IMR-90 (cell line): ENCODE measurements at regions not wholly inside any gene's neighbourhood (a gene's known extent, or its start where the extent isn't known, plus 50 kb on each side); places are given as distances from the start of the nearest gene placed in this dataset.

ENCODE experiments used
- ATAC-seq: fragments of 200-7000 bp; cut with Tn5 transposase; 2 replicates; pipeline ENCODE4 v1.9.1; 2020; ENCODE audit warnings: low read depth, mild to moderate bottlenecking, moderate library complexity
- BruUV-seq: library from RNA; stranded (reverse); fragments of 400-500 nt; replicated peaks from 2 replicates; lab custom pipeline; 2021; lab: Mats Ljungman, UMichigan
- CTCF ChIA-PET: fragments of 300-600 bp; formaldehyde crosslinking; extraction: SDS; loops from one replicate; lab custom pipeline; 2021; ENCODE audit warnings: antibody characterized with exemption; lab: Yijun Ruan, JAX
- POLR2A ChIA-PET: fragments of 300-600 bp; sonication (Branson Sonifier 250); formaldehyde crosslinking; loops from one replicate; lab custom pipeline; 2022; ENCODE audit warnings: antibody characterized with exemption; ENCODE audit not compliant: unreplicated experiment; lab: Charles Lee
- DNase-seq: peaks from one replicate; pipeline ENCODE4 v3.0.0; 2013
- H2AFZ ChIP-seq: replicated peaks from 2 replicates; pipeline ENCODE3; 2013; ENCODE audit warnings: low read length, mild to moderate bottlenecking; ENCODE audit not compliant: poor library complexity
- H2AK5ac ChIP-seq: 2 replicates; pipeline ENCODE4 v1.6.1; 2013; ENCODE audit warnings: low read depth, low read length, inconsistent platforms
- H2AK9ac ChIP-seq: replicated peaks from 2 replicates; pipeline ENCODE3; 2013; ENCODE audit warnings: mild to moderate bottlenecking, low read depth, low read length, moderate library complexity; ENCODE audit not compliant: poor library complexity
- H2BK120ac ChIP-seq: 2 replicates; pipeline ENCODE4 v1.6.1; 2013; ENCODE audit warnings: low read depth, low read length, inconsistent platforms
- H2BK15ac ChIP-seq: 3 replicates; pipeline ENCODE4 v1.6.1; 2013; ENCODE audit warnings: low read depth, low read length, inconsistent platforms
- H2BK20ac ChIP-seq: 2 replicates; pipeline ENCODE4 v1.6.1; 2013; ENCODE audit warnings: low read depth, mild to moderate bottlenecking, inconsistent platforms, low read length, moderate library complexity
- H2BK5ac ChIP-seq: 2 replicates; pipeline ENCODE4 v1.6.1; 2013; ENCODE audit warnings: mild to moderate bottlenecking, low read depth, low read length, inconsistent platforms; ENCODE audit not compliant: poor library complexity, severe bottlenecking
- H3K14ac ChIP-seq: replicated peaks from 2 replicates; pipeline ENCODE4 v1.6.1; 2013; ENCODE audit warnings: low read depth, low read length, inconsistent platforms
- H3K18ac ChIP-seq: 2 replicates; pipeline ENCODE4 v1.6.1; 2013; ENCODE audit warnings: low read depth, low read length, control low read depth
- H3K23ac ChIP-seq: 2 replicates; pipeline ENCODE4 v1.6.1; 2013; ENCODE audit warnings: low read depth, low read length, inconsistent platforms
- H3K27ac ChIP-seq: 2 replicates; pipeline ENCODE4 v1.5.1; 2013; ENCODE audit warnings: mild to moderate bottlenecking, control low read depth, low read length; ENCODE audit not compliant: insufficient read depth
- H3K27me3 ChIP-seq: 2 replicates; pipeline ENCODE4 v1.6.1; 2013; ENCODE audit warnings: low read length; ENCODE audit not compliant: control insufficient read depth, insufficient read depth
- H3K36me3 ChIP-seq: 2 replicates; pipeline ENCODE4 v1.6.1; 2013; ENCODE audit warnings: low read length, mixed read lengths; ENCODE audit not compliant: control insufficient read depth, insufficient read depth
- H3K4ac ChIP-seq: 2 replicates; pipeline ENCODE4 v1.6.1; 2013; ENCODE audit warnings: low read depth, low read length, inconsistent platforms
- H3K4me1 ChIP-seq: 2 replicates; pipeline ENCODE4 v1.6.1; 2013; ENCODE audit warnings: low read length, mixed read lengths; ENCODE audit not compliant: control insufficient read depth, insufficient read depth
- H3K4me2 ChIP-seq: 2 replicates; pipeline ENCODE4 v1.6.1; 2013; ENCODE audit warnings: low read depth, mild to moderate bottlenecking, control low read depth, low read length, moderate library complexity
- H3K4me3 ChIP-seq: 2 replicates; pipeline ENCODE4 v1.5.1; 2013; ENCODE audit warnings: low read depth, mild to moderate bottlenecking, control low read depth, low read length, moderate library complexity; ENCODE audit not compliant: insufficient read depth
- H3K56ac ChIP-seq: 2 replicates; pipeline ENCODE4 v1.6.1; 2013; ENCODE audit warnings: low read length, inconsistent platforms; ENCODE audit not compliant: insufficient read depth; ENCODE audit errors: extremely low read depth
- H3K79me1 ChIP-seq, 2 experiments: 2 replicates each; pipeline ENCODE4 v1.6.1; 2013; ENCODE audit warnings: low read length in 2 of 2, inconsistent platforms in 1 of 2, low read depth in 1 of 2
- H3K9ac ChIP-seq: 2 replicates; pipeline ENCODE4 v1.6.1; 2013; ENCODE audit warnings: low read depth, low read length, control low read depth
- H3K9me1 ChIP-seq: 2 replicates; pipeline ENCODE4 v1.6.1; 2013; ENCODE audit warnings: low read length, inconsistent platforms; ENCODE audit not compliant: insufficient read depth
- H3K9me3 ChIP-seq: 2 replicates; pipeline ENCODE4 v1.6.1; 2013; ENCODE audit warnings: low read length; ENCODE audit not compliant: control insufficient read depth, insufficient read depth
- H4K20me1 ChIP-seq: 2 replicates; pipeline ENCODE4 v1.6.1; 2013; ENCODE audit warnings: low read length, inconsistent platforms; ENCODE audit not compliant: insufficient read depth
- H4K5ac ChIP-seq: 2 replicates; pipeline ENCODE4 v1.6.1; 2013; ENCODE audit warnings: mild to moderate bottlenecking, low read depth, low read length, control low read depth
- H4K8ac ChIP-seq, 2 experiments: 2 replicates each; pipeline ENCODE4 v1.6.1; 2013; ENCODE audit warnings: low read depth in 2 of 2, low read length in 2 of 2, control low read depth in 1 of 2, inconsistent platforms in 1 of 2
- H4K91ac ChIP-seq: 2 replicates; pipeline ENCODE4 v1.6.1; 2013; ENCODE audit warnings: low read depth, low read length, inconsistent platforms; ENCODE audit not compliant: insufficient read depth
- BHLHE40 ChIP-seq: fragments of 150-350 bp; IDR thresholded peaks from 2 replicates; pipeline ENCODE4 v1.6.1; 2016; ENCODE audit warnings: mild to moderate bottlenecking, low read depth, low read length
- CEBPB ChIP-seq: IDR thresholded peaks from 2 replicates; pipeline ENCODE4 v1.6.1; 2012; ENCODE audit warnings: low read depth, low read length, improper control_type of control experiment
- CHD1 ChIP-seq: IDR thresholded peaks from 2 replicates; pipeline ENCODE4 v1.6.1; 2012; ENCODE audit warnings: low read depth, low read length, improper control_type of control experiment
- ELK1 ChIP-seq: fragments of 150-350 bp; IDR thresholded peaks from 2 replicates; pipeline ENCODE4 v1.6.1; 2016; ENCODE audit warnings: low read depth, mild to moderate bottlenecking, low read length, moderate library complexity, borderline replicate concordance
- FOS ChIP-seq: fragments of 150-350 bp; IDR thresholded peaks from 2 replicates; pipeline ENCODE4 v1.6.1; 2016; ENCODE audit warnings: low read depth, low read length
- MAFK ChIP-seq: IDR thresholded peaks from 2 replicates; pipeline ENCODE4 v1.6.1; 2012; ENCODE audit warnings: low read depth, low read length, improper control_type of control experiment
- MAZ ChIP-seq: IDR thresholded peaks from 2 replicates; pipeline ENCODE4 v1.6.1; 2012; ENCODE audit warnings: low read depth, mild to moderate bottlenecking, low read length, improper control_type of control experiment, moderate library complexity, borderline replicate concordance
- MXI1 ChIP-seq: IDR thresholded peaks from 2 replicates; pipeline ENCODE4 v1.6.1; 2012; ENCODE audit warnings: low read depth, mild to moderate bottlenecking, low read length, moderate library complexity, borderline replicate concordance
- NFE2L2 ChIP-seq: fragments of 150-350 bp; IDR thresholded peaks from 2 replicates; pipeline ENCODE4 v1.6.1; 2016; ENCODE audit warnings: low read depth, mild to moderate bottlenecking, low read length
- POLR2A ChIP-seq: IDR thresholded peaks from 2 replicates; pipeline ENCODE4 v1.6.1; 2012; ENCODE audit warnings: mild to moderate bottlenecking, low read depth, low read length
- RAD21 ChIP-seq: IDR thresholded peaks from 2 replicates; pipeline ENCODE4 v1.6.1; 2012; ENCODE audit warnings: low read length, improper control_type of control experiment
- RCOR1 ChIP-seq: IDR thresholded peaks from 2 replicates; pipeline ENCODE4 v1.6.1; 2012; ENCODE audit warnings: mild to moderate bottlenecking, low read length, improper control_type of control experiment; ENCODE audit not compliant: insufficient replicate concordance
- RFX5 ChIP-seq: IDR thresholded peaks from 2 replicates; pipeline ENCODE4 v1.8.0; 2012; ENCODE audit warnings: low read depth, mild to moderate bottlenecking, low read length, moderate library complexity
- SMC3 ChIP-seq: fragments of 150-350 bp; IDR thresholded peaks from 2 replicates; pipeline ENCODE4 v1.6.1; 2016; ENCODE audit warnings: low read depth, mild to moderate bottlenecking, antibody characterized with exemption, low read length, moderate library complexity
- USF2 ChIP-seq: fragments of 150-350 bp; IDR thresholded peaks from 2 replicates; pipeline ENCODE4 v1.6.1; 2017; ENCODE audit warnings: mild to moderate bottlenecking, antibody characterized with exemption, low read length, low read depth
- WGBS, 2 experiments: methylation state at CpG; one replicate each; pipeline versions ENCODE4 v1.1.5 to v1.1.7; 2013; ENCODE audit warnings: missing lambda C conversion rate in 2 of 2; ENCODE audit not compliant: insufficient read length in 1 of 2; ENCODE audit errors: extremely low coverage in 2 of 2; 5-methylcytosine and 5-hydroxymethylcytosine counted together
- dilution Hi-C: fragments of 300-500 bp; cut with HindIII; formaldehyde crosslinking; loops from one replicate; pipeline ENCODE4 v1.14.3; 2018; ENCODE audit warnings: low sequenced_read_pairs; ENCODE audit not compliant: unreplicated experiment
- in situ Hi-C: fragments of 300-500 bp; cut with MboI; formaldehyde crosslinking; loops from 3 replicates; pipeline ENCODE4 v1.14.3; 2019; ENCODE audit warnings: low sequenced_read_pairs, inconsistent platforms, mixed read lengths
- intact Hi-C: fragments of 100-400 bp; cut with micrococcal nuclease; formaldehyde crosslinking; loops from 2 replicates; pipeline ENCODE4 v1.10.0; 2022
- TF ChIP-seq, protein P1 (sequence below): conservative IDR thresholded peaks from 2 replicates; pipeline ENCODE4 v1.5.1; 2012; ENCODE audit warnings: mild to moderate bottlenecking, low read depth, low read length, improper control_type of control experiment

- intact Hi-C loops (no loop called here), dilution Hi-C loops (no loop called here), in situ Hi-C loops (no loop called here)
- CTCF ChIA-PET = no interaction called here
- no peaks in the 10 kb centered on the region for H3K27me3 ChIP-seq
- WGBS, 2 experiments = 20% methylated on average over 3 of the region's 5 CpGs; no CpG with 5 or more reads in 1 of the 2 experiments
- no TSS peak for BruUV-seq
- no peak overlapping the region for H2BK120ac ChIP-seq
- no peak overlapping the region for H2AK5ac ChIP-seq
- no peak overlapping the region for H2BK20ac ChIP-seq
- no peak for DNase-seq
- H3K9me3 ChIP-seq = peaks cover 12% of the 10 kb centered on the region
- H3K9ac ChIP-seq = no peak overlapping the region
- no peak overlapping the region for H4K8ac ChIP-seq
- H4K5ac ChIP-seq = no peak overlapping the region
- no peaks in the 10 kb centered on the region for H3K79me1 ChIP-seq
- H3K23ac ChIP-seq = no peak overlapping the region
- no peak overlapping the region for H3K56ac ChIP-seq
- no peak for ATAC-seq
- H3K14ac ChIP-seq = no peak overlapping the region
- H3K9me1 ChIP-seq = no peaks in the 10 kb centered on the region
- H3K27ac ChIP-seq = no peak overlapping the region
- POLR2A ChIA-PET = no interaction called here
- H2AK9ac ChIP-seq = no peak overlapping the region
- H2BK15ac ChIP-seq = no peak overlapping the region
- no peak overlapping the region for H3K18ac ChIP-seq
- H4K91ac ChIP-seq = no peak overlapping the region
- TF ChIP-seq POLR2A (no peak), ELK1 (no peak), BHLHE40 (no peak), RAD21 (no peak), MAFK (no peak), NFE2L2 (no peak), MXI1 (no peak), CHD1 (no peak), RCOR1 (no peak), SMC3 (no peak), FOS (no peak), RFX5 (no peak), MAZ (no peak), USF2 (no peak), CEBPB (no peak)
- TF ChIP-seq, protein P1, sequence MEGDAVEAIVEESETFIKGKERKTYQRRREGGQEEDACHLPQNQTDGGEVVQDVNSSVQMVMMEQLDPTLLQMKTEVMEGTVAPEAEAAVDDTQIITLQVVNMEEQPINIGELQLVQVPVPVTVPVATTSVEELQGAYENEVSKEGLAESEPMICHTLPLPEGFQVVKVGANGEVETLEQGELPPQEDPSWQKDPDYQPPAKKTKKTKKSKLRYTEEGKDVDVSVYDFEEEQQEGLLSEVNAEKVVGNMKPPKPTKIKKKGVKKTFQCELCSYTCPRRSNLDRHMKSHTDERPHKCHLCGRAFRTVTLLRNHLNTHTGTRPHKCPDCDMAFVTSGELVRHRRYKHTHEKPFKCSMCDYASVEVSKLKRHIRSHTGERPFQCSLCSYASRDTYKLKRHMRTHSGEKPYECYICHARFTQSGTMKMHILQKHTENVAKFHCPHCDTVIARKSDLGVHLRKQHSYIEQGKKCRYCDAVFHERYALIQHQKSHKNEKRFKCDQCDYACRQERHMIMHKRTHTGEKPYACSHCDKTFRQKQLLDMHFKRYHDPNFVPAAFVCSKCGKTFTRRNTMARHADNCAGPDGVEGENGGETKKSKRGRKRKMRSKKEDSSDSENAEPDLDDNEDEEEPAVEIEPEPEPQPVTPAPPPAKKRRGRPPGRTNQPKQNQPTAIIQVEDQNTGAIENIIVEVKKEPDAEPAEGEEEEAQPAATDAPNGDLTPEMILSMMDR = no peak
- H3K4me2 ChIP-seq = no peak overlapping the region
- H3K4me3 ChIP-seq = no peak overlapping the region
- no peaks in the 10 kb centered on the region for H3K4me1 ChIP-seq
- no peaks in the 10 kb centered on the region for H4K20me1 ChIP-seq
- no peak overlapping the region for H2AFZ ChIP-seq
- H3K4ac ChIP-seq = no peak overlapping the region
- H3K36me3 ChIP-seq = no peaks in the 10 kb centered on the region
- H2BK5ac ChIP-seq = no peak overlapping the region
Measured at GRCh38 chr6:76633259-76633658, 560.8 kb upstream of the IMPG1 start.
